HG02588 (cell line): ENCODE measurements at regions not wholly inside any gene's neighbourhood (a gene's known extent, or its start where the extent isn't known, plus 50 kb on each side); places are given as distances from the start of the nearest gene placed in this dataset.
"Not testable (repeated sequence)": the region's sequence is repeated elsewhere in the genome, so short reads cannot be mapped to it uniquely, and the experiment has no call there.

Source experiments
- ATAC-seq: cut with Tn5 transposase; IDR thresholded peaks from one replicate; pipeline ENCODE4 v1.9.1; 2021; ENCODE audit warnings: mild to moderate bottlenecking, moderate library complexity; ENCODE audit not compliant: unreplicated experiment

- ATAC-seq = not testable (repeated sequence)
Measured at GRCh38 chr18:40245612-40246011, 1709.4 kb upstream of the PIK3C3 start.

- no peak for ATAC-seq
Measured at GRCh38 chr18:40243607-40244006, 1711.4 kb upstream of the PIK3C3 start.

- ATAC-seq = no peak
Measured at GRCh38 chr18:40235836-40236235, 1719.2 kb upstream of the PIK3C3 start.

GRCh38 chr18:40235323-40235722, 1719.7 kb upstream of the PIK3C3 start:
- no peak for ATAC-seq

- ATAC-seq = no peak
Measured at GRCh38 chr18:40233931-40234616, 1721.0 kb upstream of the PIK3C3 start.

GRCh38 chr18:40222776-40223175, 1732.3 kb upstream of the PIK3C3 start:
- no peak for ATAC-seq

- ATAC-seq = no peak
Measured at GRCh38 chr18:40216856-40217255, 1738.2 kb upstream of the PIK3C3 start.

- no peak for ATAC-seq
Measured at GRCh38 chr18:40215979-40216378, 1739.1 kb upstream of the PIK3C3 start.

- no peak for ATAC-seq
Measured at GRCh38 chr18:40210696-40211095, 1744.3 kb upstream of the PIK3C3 start.

GRCh38 chr18:40208958-40209357, 1746.1 kb upstream of the PIK3C3 start:
- ATAC-seq = no peak

GRCh38 chr18:40197711-40198110, 1757.3 kb upstream of the PIK3C3 start:
- ATAC-seq = no peak

GRCh38 chr18:40186677-40187076, 1768.4 kb upstream of the PIK3C3 start:
- ATAC-seq = no peak

GRCh38 chr18:40179729-40180461, 1775.1 kb upstream of the PIK3C3 start:
- ATAC-seq = no peak

- ATAC-seq = no peak
Measured at GRCh38 chr18:40168026-40168425, 1787.0 kb upstream of the PIK3C3 start.

GRCh38 chr18:40163254-40163653, 1791.8 kb upstream of the PIK3C3 start:
- ATAC-seq = no peak

- no peak for ATAC-seq
Measured at GRCh38 chr18:40160361-40160760, 1794.7 kb upstream of the PIK3C3 start.

- ATAC-seq = no peak
Measured at GRCh38 chr18:40159141-40160017, 1795.7 kb upstream of the PIK3C3 start.

- no peak for ATAC-seq
Measured at GRCh38 chr18:40157120-40157519, 1797.9 kb upstream of the PIK3C3 start.

- no peak for ATAC-seq
Measured at GRCh38 chr18:40152859-40153258, 1802.2 kb upstream of the PIK3C3 start.

GRCh38 chr18:40148960-40149359, 1806.1 kb upstream of the PIK3C3 start:
- ATAC-seq = no peak

GRCh38 chr18:40133253-40133652, 1821.8 kb upstream of the PIK3C3 start:
- ATAC-seq = no peak
